Activated CD8-positive, alpha-beta T cell treated with anti-CD3 and anti-CD28 coated beads for 36 hours (primary cell): ENCODE measurements at regions not wholly inside any gene's neighbourhood (a gene's known extent, or its start where the extent isn't known, plus 50 kb on each side); places are given as distances from the start of the nearest gene placed in this dataset.

Experiments
- ATAC-seq: fragments of 200-7000 bp; cut with Tn5 transposase; one replicate; pipeline ENCODE4 v1.10.0; 2021; ENCODE audit warnings: mild to moderate bottlenecking, moderate library complexity
- CTCF ChIA-PET: fragments of 350-600 bp; sonication (Branson Sonifier 250); formaldehyde crosslinking; loops from one replicate; lab custom pipeline; 2021; ENCODE audit warnings: antibody characterized with exemption; lab: Charles Lee
- POLR2A ChIA-PET: fragments of 350-600 bp; sonication (Branson Sonifier 250); formaldehyde crosslinking; loops from one replicate; lab custom pipeline; 2021; ENCODE audit warnings: antibody characterized with exemption; lab: Charles Lee
- DNase-seq: peaks from one replicate; pipeline ENCODE4 v3.0.0-alpha.2; 2020
- H3K27ac Mint-ChIP-seq: one replicate; pipeline ENCODE4 v1.8.0; 2021; ENCODE audit warnings: mild to moderate bottlenecking, mixed read lengths
- H3K27me3 Mint-ChIP-seq: one replicate; pipeline ENCODE4 v1.8.0; 2021; ENCODE audit warnings: mixed read lengths
- H3K36me3 Mint-ChIP-seq: one replicate; pipeline ENCODE4 v1.8.0; 2021; ENCODE audit warnings: low read depth, mixed read lengths
- H3K4me1 Mint-ChIP-seq: one replicate; pipeline ENCODE4 v1.8.0; 2021; ENCODE audit warnings: low read depth, mixed read lengths
- H3K4me3 Mint-ChIP-seq: one replicate; pipeline ENCODE4 v1.8.0; 2021; ENCODE audit warnings: mild to moderate bottlenecking, moderate library complexity, mixed read lengths
- H3K9me3 Mint-ChIP-seq: one replicate; pipeline ENCODE4 v1.8.0; 2021; ENCODE audit warnings: mixed read lengths
- CTCF ChIP-seq: fragments of 200-600 bp; IDR thresholded peaks from one replicate; pipeline ENCODE4 v1.8.0; 2022; ENCODE audit warnings: antibody characterized with exemption, mild to moderate bottlenecking
- intact Hi-C: fragments of 100-400 bp; cut with micrococcal nuclease; formaldehyde crosslinking; loops from one replicate; pipeline ENCODE4 v1.10.0; 2022

DNA sequence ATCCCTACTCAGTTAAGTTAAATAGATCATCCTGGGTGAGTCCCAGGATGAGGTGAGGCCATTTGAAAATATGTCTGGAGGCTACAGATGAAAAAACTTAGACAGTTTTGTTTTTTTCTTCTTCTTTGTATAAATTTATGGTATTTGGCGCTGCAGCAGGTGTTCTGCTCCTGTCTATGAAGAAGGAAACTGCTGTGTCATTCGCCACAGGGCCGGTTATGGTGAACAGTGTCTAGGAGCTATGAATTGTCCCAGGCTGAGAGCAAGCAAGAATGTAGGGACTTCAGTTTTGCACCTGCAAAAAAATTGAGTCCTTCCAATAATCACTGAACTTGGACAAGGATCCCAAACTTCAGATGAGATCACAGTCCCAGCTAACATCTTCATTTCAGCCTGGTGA, 674.3 kb upstream of the RGS18 start:
- no peak overlapping the region for H3K27ac Mint-ChIP-seq
- H3K4me3 Mint-ChIP-seq: no peak overlapping the region
- H3K9me3 Mint-ChIP-seq: peaks cover 9% of the 10 kb centered on the region
- ChIA-PET POLR2A (no interaction called here), CTCF (no interaction called here)
- ATAC-seq: no peak
- DNase-seq: no peak
- TF ChIP-seq CTCF: no peak
- H3K4me1 Mint-ChIP-seq: no peaks in the 10 kb centered on the region
- no peaks in the 10 kb centered on the region for H3K27me3 Mint-ChIP-seq
- H3K36me3 Mint-ChIP-seq: no peaks in the 10 kb centered on the region
- intact Hi-C loops: no loop called here

- POLR2A ChIA-PET: no interaction called here
These were observed 668.0 kb upstream of the RGS18 start for GRCh38 chr1:191490303-191490702.

DNA sequence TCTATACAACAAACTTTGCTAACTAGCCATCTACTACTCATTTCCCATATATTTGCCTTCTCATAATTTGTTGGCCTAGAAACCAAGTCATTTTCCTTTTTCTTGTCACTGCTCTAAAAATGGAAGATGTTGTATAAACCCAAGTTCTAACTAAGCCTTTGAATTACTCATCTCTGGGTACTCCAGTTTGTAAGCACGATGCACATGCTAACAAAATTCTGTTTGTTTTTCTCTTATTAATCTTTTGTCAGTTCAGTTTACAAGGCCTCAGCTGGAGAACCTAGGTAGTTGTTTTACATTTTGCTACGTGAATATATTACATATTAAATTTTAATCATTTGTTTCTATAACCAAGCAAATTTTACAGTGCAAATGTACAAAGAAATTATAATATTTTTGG, 663.2 kb upstream of the RGS18 start:
- ChIA-PET POLR2A (no interaction called here), CTCF (no interaction called here)
- no peak for TF ChIP-seq CTCF
- no peak for ATAC-seq
- H3K4me1 Mint-ChIP-seq: no peaks in the 10 kb centered on the region
- no peak overlapping the region for H3K27ac Mint-ChIP-seq
- DNase-seq: no peak
- intact Hi-C loops: no loop called here
- no peaks in the 10 kb centered on the region for H3K27me3 Mint-ChIP-seq
- no peaks in the 10 kb centered on the region for H3K36me3 Mint-ChIP-seq
- H3K4me3 Mint-ChIP-seq: no peak overlapping the region
- peaks cover 5% of the 10 kb centered on the region for H3K9me3 Mint-ChIP-seq

More at GRCh38 chr1:191490303-191490702, 668.0 kb upstream of the RGS18 start:
- CTCF ChIA-PET: no interaction called here
- Mint-ChIP-seq H3K36me3 (no peaks in the 10 kb centered on the region), H3K27me3 (no peaks in the 10 kb centered on the region), H3K27ac (no peak overlapping the region), H3K4me3 (no peak overlapping the region), H3K9me3 (peaks cover 13% of the 10 kb centered on the region), H3K4me1 (no peaks in the 10 kb centered on the region)
- ATAC-seq (no peak), DNase-seq (no peak)
- intact Hi-C loops: no loop called here
- no peak for TF ChIP-seq CTCF

DNA sequence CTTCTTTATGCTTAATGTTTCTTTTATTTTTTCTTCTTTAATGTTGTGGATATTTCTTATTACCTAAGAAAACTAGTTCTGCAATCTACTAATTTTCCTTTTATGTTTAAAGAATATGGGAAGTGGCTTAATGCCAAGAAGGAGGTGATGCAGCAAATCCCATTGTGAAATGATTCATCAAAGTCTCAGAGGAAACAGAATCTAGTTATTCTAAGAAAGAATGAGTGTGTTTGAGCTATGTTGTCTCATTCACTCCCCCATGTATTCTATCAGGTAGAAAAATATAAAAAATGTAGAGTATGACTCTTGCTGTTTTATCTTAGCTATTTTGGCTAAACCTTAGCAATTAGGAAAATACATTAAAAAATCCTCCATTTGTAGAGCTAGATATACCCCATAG, 659.9 kb upstream of the RGS18 start:
- ChIA-PET CTCF (no interaction called here), POLR2A (no interaction called here)
- DNase-seq (no peak), ATAC-seq (no peak)
- intact Hi-C loops: no loop called here
- H3K9me3 Mint-ChIP-seq: peaks cover 2% of the 10 kb centered on the region
- H3K27ac Mint-ChIP-seq: no peak overlapping the region
- no peak for TF ChIP-seq CTCF
- no peaks in the 10 kb centered on the region for H3K36me3 Mint-ChIP-seq
- H3K4me3 Mint-ChIP-seq: no peak overlapping the region
- no peaks in the 10 kb centered on the region for H3K4me1 Mint-ChIP-seq
- H3K27me3 Mint-ChIP-seq: no peaks in the 10 kb centered on the region

- Mint-ChIP-seq H3K27me3 (no peaks in the 10 kb centered on the region), H3K9me3 (peaks cover 2% of the 10 kb centered on the region), H3K36me3 (no peaks in the 10 kb centered on the region), H3K4me3 (no peak overlapping the region), H3K4me1 (no peaks in the 10 kb centered on the region), H3K27ac (no peak overlapping the region)
- POLR2A ChIA-PET: no interaction called here
- DNase-seq: no peak
- ATAC-seq: no peak
- TF ChIP-seq CTCF: no peak
- intact Hi-C loops: no loop called here
- CTCF ChIA-PET: no interaction called here
These were observed 659.4 kb upstream of the RGS18 start for GRCh38 chr1:191498825-191499224.
